Neural cell (in vitro differentiated cells): ENCODE measurements at regions not wholly inside any gene's neighbourhood (a gene's known extent, or its start where the extent isn't known, plus 50 kb on each side); places are given as distances from the start of the nearest gene placed in this dataset.

Experiments
- H2AFZ ChIP-seq: fragments of 200-600, 300-800 bp; sonication (generic), shearing (Covaris generic); 2 replicates; pipeline ENCODE4 v1.6.0; 2014; ENCODE audit warnings: low read depth, mild to moderate bottlenecking, antibody characterized with exemption, low read length, moderate library complexity
- H3F3A ChIP-seq: fragments of 200-600 bp; shearing (Covaris generic); 2 replicates; pipeline ENCODE4 v1.6.1; 2016; ENCODE audit warnings: mild to moderate bottlenecking, moderate library complexity, mixed read lengths, antibody characterized with exemption, low read length; ENCODE audit not compliant: insufficient read depth, poor library complexity, severe bottlenecking
- H3K27ac ChIP-seq: fragments of 200-600, 300-800 bp; sonication (generic), shearing (Covaris generic); 2 replicates; pipeline ENCODE4 v1.5.1; 2014; ENCODE audit warnings: mild to moderate bottlenecking, low read length, moderate library complexity
- H3K27me3 ChIP-seq: fragments of 300-800, 200-600 bp; sonication (generic), shearing (Covaris generic); 2 replicates; pipeline ENCODE4 v1.6.0; 2014; ENCODE audit warnings: mild to moderate bottlenecking, low read depth, low read length, moderate library complexity; ENCODE audit not compliant: insufficient read depth
- H3K36me3 ChIP-seq: fragments of 300-800, 200-600 bp; sonication (generic), shearing (Covaris generic); 2 replicates; pipeline ENCODE4 v1.5.1; 2014; ENCODE audit warnings: mild to moderate bottlenecking, antibody characterized with exemption, low read length, moderate library complexity; ENCODE audit not compliant: insufficient read depth
- H3K4me2 ChIP-seq: fragments of 300-800, 200-600 bp; sonication (generic), shearing (Covaris generic); 2 replicates; pipeline ENCODE4 v1.6.0; 2014; ENCODE audit warnings: mild to moderate bottlenecking, low read length
- H3K4me3 ChIP-seq: fragments of 300-800, 200-600 bp; sonication (generic), shearing (Covaris generic); 2 replicates; pipeline ENCODE4 v1.5.1; 2014; ENCODE audit warnings: mild to moderate bottlenecking, low read length, moderate library complexity
- H3K79me2 ChIP-seq: fragments of 200-600 bp; shearing (Covaris generic); replicated peaks from 2 replicates; pipeline ENCODE4 v1.6.0; 2014; ENCODE audit warnings: mild to moderate bottlenecking, low read length, moderate library complexity; ENCODE audit not compliant: insufficient read depth
- H3K9ac ChIP-seq: fragments of 300-800, 200-600 bp; sonication (generic), shearing (Covaris generic); 2 replicates; pipeline ENCODE4 v1.6.1; 2016; ENCODE audit warnings: mild to moderate bottlenecking, low read length, mixed read lengths
- H3K9me2 ChIP-seq: fragments of 200-600 bp; shearing (Covaris generic); 2 replicates; pipeline ENCODE4 v1.6.1; 2016; ENCODE audit warnings: mild to moderate bottlenecking, low read length, mixed read lengths; ENCODE audit not compliant: insufficient read depth
- H3K9me3 ChIP-seq: fragments of 200-600, 300-800 bp; sonication (generic), shearing (Covaris generic); 2 replicates; pipeline ENCODE4 v1.6.1; 2016; ENCODE audit warnings: mild to moderate bottlenecking, mixed run types, low read length, moderate library complexity, mixed read lengths
- H4K20me1 ChIP-seq: fragments of 200-600 bp; shearing (Covaris generic); 2 replicates; pipeline ENCODE4 v1.6.1; 2016; ENCODE audit warnings: mild to moderate bottlenecking, mixed run types; ENCODE audit not compliant: insufficient read depth
- CTCF ChIP-seq: fragments of 450-650 bp; IDR thresholded peaks from 2 replicates; pipeline ENCODE4 v1.5.1; 2014; ENCODE audit warnings: antibody characterized with exemption, mild to moderate bottlenecking, moderate library complexity; ENCODE audit not compliant: poor library complexity, severe bottlenecking
- EP300 ChIP-seq: fragments of 450-650 bp; conservative IDR thresholded peaks from 2 replicates; pipeline ENCODE4 v1.6.1; 2014; ENCODE audit warnings: antibody characterized with exemption, mild to moderate bottlenecking, moderate library complexity; ENCODE audit not compliant: poor library complexity, severe bottlenecking
- EZH2 ChIP-seq: fragments of 200-600, 300-800 bp; shearing (Covaris generic), sonication (generic); IDR thresholded peaks from 2 replicates; pipeline ENCODE4 v1.6.1; 2014; ENCODE audit warnings: antibody characterized with exemption, low read length, borderline replicate concordance, mild to moderate bottlenecking; ENCODE audit not compliant: insufficient read depth, poor library complexity, severe bottlenecking
- MXI1 ChIP-seq: fragments of 450-650 bp; conservative IDR thresholded peaks from 2 replicates; pipeline ENCODE4 v1.6.1; 2014; ENCODE audit warnings: antibody characterized with exemption, mild to moderate bottlenecking; ENCODE audit not compliant: poor library complexity, severe bottlenecking
- POLR2AphosphoS5 ChIP-seq: IDR thresholded peaks from 2 replicates; pipeline ENCODE4 v1.6.1; 2012
- RAD21 ChIP-seq: fragments of 450-650 bp; conservative IDR thresholded peaks from 2 replicates; pipeline ENCODE4 v1.6.1; 2014; ENCODE audit warnings: antibody characterized with exemption, mild to moderate bottlenecking, moderate library complexity
- REST ChIP-seq: IDR thresholded peaks from 2 replicates; pipeline ENCODE4 v1.6.1; 2012; ENCODE audit warnings: borderline replicate concordance
- SMC3 ChIP-seq: fragments of 450-650 bp; conservative IDR thresholded peaks from 2 replicates; pipeline ENCODE4 v1.6.1; 2014; ENCODE audit warnings: antibody characterized with exemption, mild to moderate bottlenecking, moderate library complexity; ENCODE audit not compliant: poor library complexity
- TAF1 ChIP-seq: IDR thresholded peaks from 2 replicates; pipeline ENCODE4 v1.6.1; 2012; ENCODE audit warnings: low read depth

- Histone ChIP-seq H3K9me3 (no peaks in the 10 kb centered on the region), H2AFZ (no peak overlapping the region), H3F3A (no peaks in the 10 kb centered on the region), H4K20me1 (no peaks in the 10 kb centered on the region), H3K9ac (no peak overlapping the region), H3K4me3 (no peak overlapping the region), H3K27ac (no peak overlapping the region), H3K36me3 (no peaks in the 10 kb centered on the region), H3K4me2 (no peak overlapping the region), H3K79me2 (no peaks in the 10 kb centered on the region), H3K9me2 (no peaks in the 10 kb centered on the region), H3K27me3 (no peaks in the 10 kb centered on the region)
- TF ChIP-seq MXI1 (no peak), RAD21 (no peak), TAF1 (no peak), CTCF (no peak), EP300 (peak; percentile 27), SMC3 (no peak), REST (no peak), POLR2AphosphoS5 (peak; percentile 30), EZH2 (no peak)
Observed at GRCh38 chr9:20208961-20209371, 413.3 kb downstream of the MLLT3 start.

GRCh38 chr9:20208226-20208625, 414.1 kb downstream of the MLLT3 start:
- H3K36me3 ChIP-seq = no peaks in the 10 kb centered on the region
- no peak overlapping the region for H3K9ac ChIP-seq
- H2AFZ ChIP-seq = no peak overlapping the region
- TF ChIP-seq SMC3 (no peak), MXI1 (no peak), RAD21 (no peak), EZH2 (no peak), CTCF (no peak), REST (no peak), EP300 (no peak)
- no peaks in the 10 kb centered on the region for H4K20me1 ChIP-seq
- no peak overlapping the region for H3K4me2 ChIP-seq
- no peak overlapping the region for H3K4me3 ChIP-seq
- no peaks in the 10 kb centered on the region for H3F3A ChIP-seq
- no peaks in the 10 kb centered on the region for H3K9me3 ChIP-seq
- no peaks in the 10 kb centered on the region for H3K27me3 ChIP-seq
- no peak overlapping the region for H3K27ac ChIP-seq
- H3K9me2 ChIP-seq = no peaks in the 10 kb centered on the region
- H3K79me2 ChIP-seq = no peaks in the 10 kb centered on the region
